ENCODE measurements at regions not wholly inside any gene's neighbourhood (a gene's known extent, or its start where the extent isn't known, plus 50 kb on each side); places are given as distances from the start of the nearest gene placed in this dataset.

DNA sequence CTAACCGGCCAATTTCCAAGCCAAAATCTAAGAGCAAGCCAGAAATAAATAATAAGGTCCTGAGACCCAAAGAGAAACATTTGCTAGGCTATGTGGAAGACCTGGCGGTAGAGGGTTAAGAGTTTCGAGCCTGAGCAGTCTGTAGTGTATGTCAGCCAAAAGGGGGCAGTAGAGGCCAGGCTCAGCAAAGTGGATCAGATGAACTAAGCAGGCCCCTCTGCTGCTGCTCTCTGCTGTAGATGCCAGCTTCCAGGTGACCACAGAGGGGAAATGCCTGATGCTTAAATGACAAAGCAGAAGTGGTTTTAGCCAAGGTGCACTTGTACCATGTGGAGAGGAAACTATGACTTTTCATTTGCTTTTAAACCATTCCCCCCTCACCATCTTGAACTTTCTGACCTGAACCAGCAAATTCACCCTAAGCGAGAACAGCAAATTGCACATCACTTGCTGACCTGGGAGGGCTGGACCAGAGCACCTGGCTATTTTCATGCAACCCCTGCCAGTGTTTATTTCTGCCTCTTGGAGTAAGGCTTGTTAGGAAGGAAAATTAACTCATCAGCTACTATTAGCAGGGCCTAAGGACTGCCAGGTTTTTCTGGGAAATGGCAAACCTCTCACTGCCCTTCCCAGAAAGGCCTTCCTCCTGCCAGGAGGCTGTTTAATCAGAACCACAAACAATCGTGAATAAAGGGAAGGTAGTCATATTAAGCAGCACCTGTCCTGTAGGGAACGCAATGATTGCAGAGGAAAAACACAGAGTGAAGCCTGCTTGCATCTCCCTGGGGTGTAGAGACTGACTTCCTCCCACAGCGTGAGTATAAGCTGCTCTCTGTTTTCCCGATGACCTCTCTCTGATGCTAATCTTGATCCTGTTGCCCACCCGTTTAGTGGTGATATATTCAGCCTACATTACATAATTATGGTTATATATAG is 818.2 kb downstream of the TLR4 start (continued):
- TF ChIP-seq ZNF462 (CRISPR knock-in tag; IDR thresholded peaks at IDR 0.05) = peak; percentile 89

DNA sequence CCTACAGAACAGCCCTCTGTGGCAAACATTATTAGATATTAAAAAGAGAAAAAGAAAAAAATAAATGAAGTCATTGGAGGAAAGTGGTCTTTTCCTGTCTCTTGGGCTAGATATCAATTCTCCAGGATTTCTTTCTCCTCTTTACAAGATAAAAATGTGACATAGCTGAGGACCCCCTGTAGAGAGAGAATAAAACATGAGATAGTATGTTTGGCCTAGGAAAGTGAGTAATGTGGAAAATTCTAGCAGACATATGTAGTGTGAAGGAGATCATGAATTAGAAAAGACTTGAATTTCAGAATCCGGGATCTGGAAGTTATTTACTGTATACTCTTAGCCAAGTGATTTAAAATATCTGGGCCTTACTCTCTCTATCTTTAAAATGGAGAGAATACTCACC is 823.1 kb downstream of the TLR4 start:
- H3K27ac ChIP-seq (ENCODE audit: low read depth) = no peak overlapping the region
- no peak for ATAC-seq
- no peak for DNase-seq (ENCODE audit: low spot score)
- Mint-ChIP-seq H3K27me3 (ENCODE audit: insufficient read depth, low read depth, poor library complexity) (no peaks in the 10 kb centered on the region), H3K36me3 (ENCODE audit: low read depth) (no peaks in the 10 kb centered on the region), H3K27ac (no peak overlapping the region), H3K4me1 (peaks cover 13% of the 10 kb centered on the region), H3K9me3 (no peaks in the 10 kb centered on the region), H3K4me3 (no peak overlapping the region)
- H3K4me3 ChIP-seq = no peak overlapping the region
- H2AFZ ChIP-seq = no peak overlapping the region
- peaks cover 6% of the 10 kb centered on the region; the same call in 1 of the 2 replicates for H3K9me2 ChIP-seq (ENCODE audit: insufficient read depth)
- H3F3A ChIP-seq (replicated peaks; ENCODE audit: low read depth) = no peaks in the 10 kb centered on the region
- H3K4me2 ChIP-seq = no peak overlapping the region
- no peaks in the 10 kb centered on the region for H4K20me1 ChIP-seq (replicated peaks; ENCODE audit: insufficient read depth)
- no peaks in the 10 kb centered on the region for H3K27me3 ChIP-seq (ENCODE audit: insufficient read depth)
- no peaks in the 10 kb centered on the region for H3K4me1 ChIP-seq (ENCODE audit: insufficient read depth)
- no peaks in the 10 kb centered on the region for H3K79me2 ChIP-seq (replicated peaks; ENCODE audit: insufficient read depth)
- H3K36me3 ChIP-seq (ENCODE audit: insufficient read depth) = no peaks in the 10 kb centered on the region
- TF ChIP-seq POLR2AphosphoS5 (IDR thresholded peaks at IDR 0.05; ENCODE audit: low read depth) = no peak
- TF ChIP-seq STAT1 (IDR thresholded peaks at IDR 0.05; ENCODE audit: unreplicated experiment) = no peak
- TF ChIP-seq CREB1 (CRISPR knock-in tag; IDR thresholded peaks at IDR 0.05; ENCODE audit: low read depth) = no peak
- TF ChIP-seq EZH2phosphoT487 (IDR thresholded peaks at IDR 0.05; ENCODE audit: unreplicated experiment) = no peak
- TF ChIP-seq JUNB (IDR thresholded peaks at IDR 0.05; ENCODE audit: unreplicated experiment) = no peak
- TF ChIP-seq ZNF331 (CRISPR knock-in tag; IDR thresholded peaks at IDR 0.05; ENCODE audit: low read depth) = no peak
- no peak for TF ChIP-seq ZNF114 (CRISPR knock-in tag; IDR thresholded peaks at IDR 0.05)
- no peak for TF ChIP-seq REST (IDR thresholded peaks at IDR 0.05; ENCODE audit: unreplicated experiment)
- TF ChIP-seq, protein P1, sequence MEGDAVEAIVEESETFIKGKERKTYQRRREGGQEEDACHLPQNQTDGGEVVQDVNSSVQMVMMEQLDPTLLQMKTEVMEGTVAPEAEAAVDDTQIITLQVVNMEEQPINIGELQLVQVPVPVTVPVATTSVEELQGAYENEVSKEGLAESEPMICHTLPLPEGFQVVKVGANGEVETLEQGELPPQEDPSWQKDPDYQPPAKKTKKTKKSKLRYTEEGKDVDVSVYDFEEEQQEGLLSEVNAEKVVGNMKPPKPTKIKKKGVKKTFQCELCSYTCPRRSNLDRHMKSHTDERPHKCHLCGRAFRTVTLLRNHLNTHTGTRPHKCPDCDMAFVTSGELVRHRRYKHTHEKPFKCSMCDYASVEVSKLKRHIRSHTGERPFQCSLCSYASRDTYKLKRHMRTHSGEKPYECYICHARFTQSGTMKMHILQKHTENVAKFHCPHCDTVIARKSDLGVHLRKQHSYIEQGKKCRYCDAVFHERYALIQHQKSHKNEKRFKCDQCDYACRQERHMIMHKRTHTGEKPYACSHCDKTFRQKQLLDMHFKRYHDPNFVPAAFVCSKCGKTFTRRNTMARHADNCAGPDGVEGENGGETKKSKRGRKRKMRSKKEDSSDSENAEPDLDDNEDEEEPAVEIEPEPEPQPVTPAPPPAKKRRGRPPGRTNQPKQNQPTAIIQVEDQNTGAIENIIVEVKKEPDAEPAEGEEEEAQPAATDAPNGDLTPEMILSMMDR (conservative IDR thresholded peaks at IDR 0.05; ENCODE audit: low read depth in 2 of 2) = no peak

Data from GM23338 (cell line).